Spleen (tissue), 7 donors: ENCODE measurements at regions not wholly inside any gene's neighbourhood (a gene's known extent, or its start where the extent isn't known, plus 50 kb on each side); places are given as distances from the start of the nearest gene placed in this dataset.

ENCODE experiments used
- POLR2A ChIP-seq, 3 donors: fragments of 450-650 bp; IDR thresholded peaks; one replicate each; pipeline ENCODE4 v1.5.1; 2017; ENCODE audit warnings: antibody characterized with exemption in 3 of 3, mild to moderate bottlenecking in 1 of 3
- TF ChIP-seq, protein P1 (sequence below), 11 experiments: fragments of 200-600 bp in 7 of 11; fragments of 450-650 bp in 4 of 11; sonication (generic) in 4 of 11; IDR thresholded peaks in 8 of 11; conservative IDR thresholded peaks in 3 of 11; 1 replicate in 7 of 11; 2 replicates in 4 of 11; pipeline versions ENCODE4 v1.4.0 to v1.8.0; 2016 to 2021; ENCODE audit warnings: antibody characterized with exemption in 11 of 11, inconsistent platforms in 4 of 11, mild to moderate bottlenecking in 1 of 11
- donor health status: DM: no; HTN: no; CAD: no; lungs with moderate emphysema.
- donor health status: DM: no; HTN: no; CAD: no.
- donor health status: DM: no; HTN: no; CAD: no.

DNA sequence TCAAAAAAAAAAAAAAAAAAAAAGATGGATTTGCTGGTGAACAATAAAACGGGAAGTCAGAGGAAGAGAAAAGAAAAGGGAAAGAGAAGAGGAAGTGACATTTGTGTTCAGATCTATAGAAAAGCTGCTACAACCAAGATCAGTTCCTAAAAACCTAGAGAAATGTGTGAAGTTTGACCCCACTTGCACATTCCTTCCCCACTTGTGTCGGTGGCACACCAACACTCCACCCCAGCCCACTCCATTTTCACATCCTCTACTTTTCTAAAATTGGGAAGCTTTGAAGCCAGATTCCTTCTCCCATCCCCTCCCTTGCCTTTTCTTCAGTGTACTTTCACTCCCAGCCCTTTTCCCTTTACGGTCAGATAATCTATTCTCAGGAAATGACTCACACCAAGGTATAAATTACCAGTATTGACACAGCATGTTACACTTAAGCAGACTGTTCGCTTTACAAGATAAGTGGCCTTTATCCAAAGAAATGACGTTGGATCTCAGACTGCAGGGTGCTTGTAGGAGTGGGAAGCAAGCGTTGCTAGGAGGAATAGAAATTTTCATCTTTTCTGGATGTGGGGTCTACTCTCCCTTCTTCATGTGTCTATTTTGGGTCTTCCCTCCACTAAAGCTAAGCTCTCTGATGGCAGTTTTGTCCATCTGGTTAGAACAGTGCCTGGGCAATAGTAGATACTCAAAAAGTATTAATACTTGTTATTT is 92.5 kb upstream of the ADGRF1 start:
- TF ChIP-seq, protein P1, sequence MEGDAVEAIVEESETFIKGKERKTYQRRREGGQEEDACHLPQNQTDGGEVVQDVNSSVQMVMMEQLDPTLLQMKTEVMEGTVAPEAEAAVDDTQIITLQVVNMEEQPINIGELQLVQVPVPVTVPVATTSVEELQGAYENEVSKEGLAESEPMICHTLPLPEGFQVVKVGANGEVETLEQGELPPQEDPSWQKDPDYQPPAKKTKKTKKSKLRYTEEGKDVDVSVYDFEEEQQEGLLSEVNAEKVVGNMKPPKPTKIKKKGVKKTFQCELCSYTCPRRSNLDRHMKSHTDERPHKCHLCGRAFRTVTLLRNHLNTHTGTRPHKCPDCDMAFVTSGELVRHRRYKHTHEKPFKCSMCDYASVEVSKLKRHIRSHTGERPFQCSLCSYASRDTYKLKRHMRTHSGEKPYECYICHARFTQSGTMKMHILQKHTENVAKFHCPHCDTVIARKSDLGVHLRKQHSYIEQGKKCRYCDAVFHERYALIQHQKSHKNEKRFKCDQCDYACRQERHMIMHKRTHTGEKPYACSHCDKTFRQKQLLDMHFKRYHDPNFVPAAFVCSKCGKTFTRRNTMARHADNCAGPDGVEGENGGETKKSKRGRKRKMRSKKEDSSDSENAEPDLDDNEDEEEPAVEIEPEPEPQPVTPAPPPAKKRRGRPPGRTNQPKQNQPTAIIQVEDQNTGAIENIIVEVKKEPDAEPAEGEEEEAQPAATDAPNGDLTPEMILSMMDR (IDR thresholded peaks at IDR 0.05 in 8 of 11, conservative IDR thresholded peaks at IDR 0.05 in 3 of 11): no peak
- no peak for TF ChIP-seq POLR2A (IDR thresholded peaks at IDR 0.05)
